K562 (cell line): ENCODE measurements at regions not wholly inside any gene's neighbourhood (a gene's known extent, or its start where the extent isn't known, plus 50 kb on each side); places are given as distances from the start of the nearest gene placed in this dataset.

Source experiments
- ASH1L ChIP-seq: fragments of 450-650 bp; IDR thresholded peaks from 2 replicates; pipeline ENCODE4 v1.6.1; 2018; ENCODE audit warnings: borderline replicate concordance, mild to moderate bottlenecking, low read depth; ENCODE audit not compliant: partially characterized antibody
- CHD4 ChIP-seq: fragments of 200-600 bp; sonication (generic); IDR thresholded peaks from 3 replicates; pipeline ENCODE4 v1.6.1; 2012; ENCODE audit warnings: low read depth, mild to moderate bottlenecking, mixed read lengths, low read length, inconsistent platforms; ENCODE audit not compliant: insufficient read depth, insufficient replicate concordance, poor library complexity, severe bottlenecking
- DACH1 ChIP-seq: fragments of 450-650 bp; IDR thresholded peaks from 2 replicates; pipeline ENCODE4 v1.6.1; 2018; ENCODE audit not compliant: partially characterized antibody
- FOS ChIP-seq: IDR thresholded peaks from 3 replicates; pipeline ENCODE4 v1.6.1; 2011; ENCODE audit not compliant: insufficient read length; ENCODE audit errors: extremely low read depth
- FOXJ3 ChIP-seq: sonication (generic); formaldehyde crosslinking; IDR thresholded peaks from 2 replicates; pipeline ENCODE4 v1.4.0; 2020; ENCODE audit warnings: mild to moderate bottlenecking, missing genetic modification reagents
- FOXP1 ChIP-seq: sonication (generic); formaldehyde crosslinking; IDR thresholded peaks from 2 replicates; pipeline ENCODE4 v1.8.0; 2022; ENCODE audit warnings: mild to moderate bottlenecking, missing genetic modification reagents
- NFATC3 ChIP-seq: fragments of 450-650 bp; IDR thresholded peaks from 2 replicates; pipeline ENCODE4 v1.6.1; 2017; ENCODE audit warnings: mild to moderate bottlenecking
- NR3C1 ChIP-seq: sonication (generic); formaldehyde crosslinking; IDR thresholded peaks from 2 replicates; pipeline ENCODE4 v1.8.1; 2022; ENCODE audit warnings: missing genetic modification reagents
- PKNOX1 ChIP-seq: fragments of 450-650 bp; IDR thresholded peaks from 2 replicates; pipeline ENCODE4 v1.6.1; 2016
- RAD21 ChIP-seq, 2 experiments: fragments of 250-450 bp in 1 of 2; fragments of 450-650 bp in 1 of 2; sonication (Bioruptor Pico) in 1 of 2; formaldehyde crosslinking in 1 of 2; IDR thresholded peaks in 1 of 2; conservative IDR thresholded peaks in 1 of 2; 2 replicates each; pipeline versions ENCODE4 v1.4.0 to v1.8.0; 2020 to 2022; ENCODE audit warnings: mild to moderate bottlenecking in 2 of 2, moderate library complexity in 1 of 2
- RBFOX2 ChIP-seq: fragments of 200-400 bp; formaldehyde crosslinking; IDR thresholded peaks from 2 replicates; pipeline ENCODE4 v1.6.1; 2017; ENCODE audit warnings: low read depth, mild to moderate bottlenecking, low read length, moderate library complexity
- RCOR1 ChIP-seq, 2 experiments: IDR thresholded peaks; 2 replicates each; pipeline ENCODE4 v1.6.1; 2012; ENCODE audit warnings: low read depth in 2 of 2, low read length in 2 of 2, borderline replicate concordance in 1 of 2, improper control_type of control experiment in 1 of 2
- SIN3A ChIP-seq, 2 experiments: fragments of 150-350 bp in 1 of 2; IDR thresholded peaks; 2 replicates each; pipeline ENCODE4 v1.6.1; 2011 to 2016; ENCODE audit warnings: borderline replicate concordance in 2 of 2, low read depth in 2 of 2, low read length in 2 of 2, mild to moderate bottlenecking in 2 of 2, moderate library complexity in 2 of 2; ENCODE audit not compliant: control insufficient read depth in 1 of 2
- TEAD1 ChIP-seq, 2 experiments: fragments of 450-650 bp in 1 of 2; sonication (generic) in 1 of 2; formaldehyde crosslinking; IDR thresholded peaks; 2 replicates each; pipeline versions ENCODE4 v1.4.0 to v1.8.0; 2020 to 2022; ENCODE audit warnings: mild to moderate bottlenecking in 2 of 2, missing genetic modification reagents in 1 of 2
- TSC22D4 ChIP-seq: fragments of 450-650 bp; IDR thresholded peaks from 2 replicates; pipeline ENCODE4 v1.6.1; 2016; ENCODE audit warnings: missing genetic modification characterization, missing biosample characterization, control low read depth
- UBTF ChIP-seq, 2 experiments: IDR thresholded peaks; 2 replicates each; pipeline ENCODE4 v1.6.1; 2012; ENCODE audit warnings: improper control_type of control experiment in 2 of 2, low read depth in 2 of 2, low read length in 2 of 2, borderline replicate concordance in 1 of 2
- YY1 ChIP-seq, 3 experiments: IDR thresholded peaks; 2 replicates each; pipeline ENCODE4 v1.6.1; 2011; ENCODE audit warnings: low read length in 2 of 3, mild to moderate bottlenecking in 2 of 3, moderate library complexity in 2 of 3, borderline replicate concordance in 1 of 3, control low read depth in 1 of 3, low read depth in 1 of 3; ENCODE audit not compliant: insufficient read depth in 3 of 3, insufficient replicate concordance in 2 of 3, control insufficient read depth in 1 of 3, insufficient read length in 1 of 3; ENCODE audit errors: extremely low read depth in 1 of 3
- ZFP36 ChIP-seq: fragments of 150-350 bp; IDR thresholded peaks from 2 replicates; pipeline ENCODE4 v1.6.1; 2018; ENCODE audit warnings: low read length, low read depth; ENCODE audit not compliant: partially characterized antibody
- ZNF140 ChIP-seq: fragments of 250-450 bp; sonication (Bioruptor Pico); IDR thresholded peaks from 2 replicates; pipeline ENCODE4 v1.8.0; 2021; ENCODE audit warnings: moderate library complexity, mild to moderate bottlenecking, inconsistent platforms
- TF ChIP-seq, protein P1 (sequence below): sonication (generic); formaldehyde crosslinking; IDR thresholded peaks from 2 replicates; pipeline ENCODE4 v1.8.0; 2022; ENCODE audit warnings: mild to moderate bottlenecking, missing genetic modification reagents
- TF ChIP-seq, protein P2 (sequence below), 3 experiments: fragments of 200-800 bp in 1 of 3; sonication (Bioruptor generic) in 1 of 3; sonication (generic) in 1 of 3; formaldehyde crosslinking in 1 of 3; IDR thresholded peaks; 2 replicates each; pipeline versions ENCODE4 v1.6.1 to v1.8.0; 2016 to 2022; ENCODE audit warnings: mild to moderate bottlenecking in 2 of 3, missing compliant biosample characterization in 2 of 3, missing genetic modification characterization in 2 of 3, missing genetic modification reagents in 1 of 3

DNA sequence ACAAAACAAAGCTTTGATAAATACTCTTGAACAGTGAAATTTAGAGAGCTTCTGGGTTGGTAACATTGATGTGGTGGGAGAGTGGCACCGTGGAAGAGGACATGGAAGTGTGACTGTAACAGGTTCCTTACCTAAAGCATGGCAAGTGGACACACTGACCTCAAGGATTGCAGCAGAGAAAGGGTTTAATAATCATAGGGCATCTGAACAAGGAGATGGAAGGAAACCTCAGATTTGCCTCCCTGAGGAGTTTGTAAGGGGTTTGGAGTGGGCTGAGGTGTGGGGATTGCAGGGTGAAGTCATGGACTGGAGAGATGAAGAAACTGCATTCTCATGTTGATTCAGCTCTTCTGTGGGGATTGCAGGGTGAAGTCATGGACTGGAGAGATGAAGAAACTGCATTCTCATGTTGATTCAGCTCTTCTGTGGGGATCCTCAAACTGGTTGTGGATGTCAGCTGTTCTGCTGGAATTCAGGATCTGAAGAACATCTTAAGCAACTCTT, 83.8 kb upstream of the TLK1 start (continued):
- TF ChIP-seq YY1 (IDR thresholded peaks at IDR 0.05; ENCODE audit: borderline replicate concordance in 1 of 3, control insufficient read depth in 1 of 3, extremely low read depth in 1 of 3, insufficient read depth in 3 of 3, insufficient read length in 1 of 3, insufficient replicate concordance in 2 of 3, low read depth in 1 of 3, low read length in 2 of 3) (no peak), DACH1 (peak; percentile 80), TEAD1 (CRISPR knock-in tag; IDR thresholded peaks at IDR 0.05) (no peak), FOXP1 (CRISPR knock-in tag) (no peak), NR3C1 (no peak), PKNOX1 (no peak), RAD21 (CRISPR knock-in tag; conservative IDR thresholded peaks at IDR 0.05 in 1 of 2, IDR thresholded peaks at IDR 0.05 in 1 of 2) (no peak), FOXJ3 (no peak), NFATC3 (no peak), CHD4 (no peak), TSC22D4 (tag) (no peak), ASH1L (no peak), ZFP36 (no peak), SIN3A (IDR thresholded peaks at IDR 0.05; ENCODE audit: borderline replicate concordance in 2 of 2, control insufficient read depth in 1 of 2, low read depth in 2 of 2, low read length in 2 of 2) (no peak), RCOR1 (IDR thresholded peaks at IDR 0.05; ENCODE audit: borderline replicate concordance in 1 of 2, low read depth in 2 of 2, low read length in 2 of 2) (peak in 1 of 2 experiments; percentile 67; a peak in 1 of 4 replicates), UBTF (IDR thresholded peaks at IDR 0.05; ENCODE audit: borderline replicate concordance in 1 of 2, low read depth in 2 of 2, low read length in 2 of 2) (no peak), RBFOX2 (no peak), FOS (no peak), ZNF140 (CRISPR knock-in tag) (no peak)
- TF ChIP-seq, protein P1, sequence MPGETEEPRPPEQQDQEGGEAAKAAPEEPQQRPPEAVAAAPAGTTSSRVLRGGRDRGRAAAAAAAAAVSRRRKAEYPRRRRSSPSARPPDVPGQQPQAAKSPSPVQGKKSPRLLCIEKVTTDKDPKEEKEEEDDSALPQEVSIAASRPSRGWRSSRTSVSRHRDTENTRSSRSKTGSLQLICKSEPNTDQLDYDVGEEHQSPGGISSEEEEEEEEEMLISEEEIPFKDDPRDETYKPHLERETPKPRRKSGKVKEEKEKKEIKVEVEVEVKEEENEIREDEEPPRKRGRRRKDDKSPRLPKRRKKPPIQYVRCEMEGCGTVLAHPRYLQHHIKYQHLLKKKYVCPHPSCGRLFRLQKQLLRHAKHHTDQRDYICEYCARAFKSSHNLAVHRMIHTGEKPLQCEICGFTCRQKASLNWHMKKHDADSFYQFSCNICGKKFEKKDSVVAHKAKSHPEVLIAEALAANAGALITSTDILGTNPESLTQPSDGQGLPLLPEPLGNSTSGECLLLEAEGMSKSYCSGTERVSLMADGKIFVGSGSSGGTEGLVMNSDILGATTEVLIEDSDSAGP (CRISPR knock-in tag): no peak
- TF ChIP-seq, protein P2, sequence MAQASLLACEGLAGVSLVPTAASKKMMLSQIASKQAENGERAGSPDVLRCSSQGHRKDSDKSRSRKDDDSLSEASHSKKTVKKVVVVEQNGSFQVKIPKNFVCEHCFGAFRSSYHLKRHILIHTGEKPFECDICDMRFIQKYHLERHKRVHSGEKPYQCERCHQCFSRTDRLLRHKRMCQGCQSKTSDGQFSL (CRISPR knock-in tag; IDR thresholded peaks at IDR 0.05): no peak
- TF ChIP-seq, protein P2 (tag; IDR thresholded peaks at IDR 0.05): no peak; a peak in 1 of 4 replicates
